ENCODE measurements at regions not wholly inside any gene's neighbourhood (a gene's known extent, or its start where the extent isn't known, plus 50 kb on each side); places are given as distances from the start of the nearest gene placed in this dataset.

GRCh38 chr2:235204948-235205347 lies 253.1 kb downstream of the SH3BP4 start:
- no peaks in the 10 kb centered on the region for H3K36me3 ChIP-seq (replicated peaks; ENCODE audit: insufficient read depth, low read length)
- H3K27me3 ChIP-seq (replicated peaks; ENCODE audit: insufficient read depth, low read length) = no peaks in the 10 kb centered on the region
- H3K9me3 ChIP-seq (replicated peaks; ENCODE audit: insufficient read depth, low read length) = no peaks in the 10 kb centered on the region
- H3K4me1 ChIP-seq (ENCODE audit: low read length) = peaks cover 20% of the 10 kb centered on the region
- no peak for TF ChIP-seq EZH2 (optimal IDR thresholded peaks at IDR 0.05; ENCODE audit: low read depth, low read length)
- TF ChIP-seq, protein P1, sequence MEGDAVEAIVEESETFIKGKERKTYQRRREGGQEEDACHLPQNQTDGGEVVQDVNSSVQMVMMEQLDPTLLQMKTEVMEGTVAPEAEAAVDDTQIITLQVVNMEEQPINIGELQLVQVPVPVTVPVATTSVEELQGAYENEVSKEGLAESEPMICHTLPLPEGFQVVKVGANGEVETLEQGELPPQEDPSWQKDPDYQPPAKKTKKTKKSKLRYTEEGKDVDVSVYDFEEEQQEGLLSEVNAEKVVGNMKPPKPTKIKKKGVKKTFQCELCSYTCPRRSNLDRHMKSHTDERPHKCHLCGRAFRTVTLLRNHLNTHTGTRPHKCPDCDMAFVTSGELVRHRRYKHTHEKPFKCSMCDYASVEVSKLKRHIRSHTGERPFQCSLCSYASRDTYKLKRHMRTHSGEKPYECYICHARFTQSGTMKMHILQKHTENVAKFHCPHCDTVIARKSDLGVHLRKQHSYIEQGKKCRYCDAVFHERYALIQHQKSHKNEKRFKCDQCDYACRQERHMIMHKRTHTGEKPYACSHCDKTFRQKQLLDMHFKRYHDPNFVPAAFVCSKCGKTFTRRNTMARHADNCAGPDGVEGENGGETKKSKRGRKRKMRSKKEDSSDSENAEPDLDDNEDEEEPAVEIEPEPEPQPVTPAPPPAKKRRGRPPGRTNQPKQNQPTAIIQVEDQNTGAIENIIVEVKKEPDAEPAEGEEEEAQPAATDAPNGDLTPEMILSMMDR (IDR thresholded peaks at IDR 0.05; ENCODE audit: low read length) = no peak
- no peak for TF ChIP-seq EZH2phosphoT487 (IDR thresholded peaks at IDR 0.05; ENCODE audit: low read length)
- DNase-seq = no peak
- H3K9me2 ChIP-seq (replicated peaks; ENCODE audit: insufficient read depth, low read length) = no peaks in the 10 kb centered on the region
- H2AFZ ChIP-seq (ENCODE audit: low read length) = no peak overlapping the region
- H3K4me2 ChIP-seq (ENCODE audit: low read depth, low read length) = no peak overlapping the region
- H4K20me1 ChIP-seq (ENCODE audit: insufficient read depth, low read length) = no peaks in the 10 kb centered on the region
- no peak overlapping the region for H3K9ac ChIP-seq (ENCODE audit: low read length)
- H3K4me3 ChIP-seq (ENCODE audit: low read length) = no peak overlapping the region
- no peaks in the 10 kb centered on the region for H3F3A ChIP-seq (ENCODE audit: insufficient read depth, low read length)
- no peaks in the 10 kb centered on the region for H3K79me2 ChIP-seq (ENCODE audit: low read length)
- H3K27ac ChIP-seq (ENCODE audit: low read length) = no peak overlapping the region

GRCh38 chr2:235206399-235206798 lies 254.6 kb downstream of the SH3BP4 start:
- no peaks in the 10 kb centered on the region for H4K20me1 ChIP-seq (ENCODE audit: insufficient read depth, low read length)
- TF ChIP-seq EZH2phosphoT487 (IDR thresholded peaks at IDR 0.05; ENCODE audit: low read length) = no peak
- TF ChIP-seq EZH2 (optimal IDR thresholded peaks at IDR 0.05; ENCODE audit: low read depth, low read length) = no peak
- TF ChIP-seq, protein P1 (IDR thresholded peaks at IDR 0.05; ENCODE audit: low read length) = no peak
- no peak overlapping the region for H3K4me3 ChIP-seq (ENCODE audit: low read length)
- H2AFZ ChIP-seq (ENCODE audit: low read length) = no peak overlapping the region
- H3F3A ChIP-seq (ENCODE audit: insufficient read depth, low read length) = no peaks in the 10 kb centered on the region
- H3K27ac ChIP-seq (ENCODE audit: low read length) = no peak overlapping the region
- H3K9ac ChIP-seq (ENCODE audit: low read length) = no peak overlapping the region
- no peaks in the 10 kb centered on the region for H3K9me2 ChIP-seq (replicated peaks; ENCODE audit: insufficient read depth, low read length)
- peak overlapping the region; percentile 52; the same call in 1 of the 2 replicates for H3K4me2 ChIP-seq (ENCODE audit: low read depth, low read length)
- no peaks in the 10 kb centered on the region for H3K27me3 ChIP-seq (replicated peaks; ENCODE audit: insufficient read depth, low read length)
- no peaks in the 10 kb centered on the region for H3K36me3 ChIP-seq (replicated peaks; ENCODE audit: insufficient read depth, low read length)
- H3K79me2 ChIP-seq (ENCODE audit: low read length) = no peaks in the 10 kb centered on the region
- peaks cover 20% of the 10 kb centered on the region for H3K4me1 ChIP-seq (ENCODE audit: low read length)
- H3K9me3 ChIP-seq (replicated peaks; ENCODE audit: insufficient read depth, low read length) = no peaks in the 10 kb centered on the region
- DNase-seq = no peak

GRCh38 chr2:235206980-235207579 lies 255.3 kb downstream of the SH3BP4 start:
- Histone ChIP-seq H3K36me3 (replicated peaks; ENCODE audit: insufficient read depth, low read length) (no peaks in the 10 kb centered on the region), H3K9ac (ENCODE audit: low read length) (no peak overlapping the region), H3K9me2 (replicated peaks; ENCODE audit: insufficient read depth, low read length) (no peaks in the 10 kb centered on the region), H3K4me2 (ENCODE audit: low read depth, low read length) (peak overlapping the region; percentile 52), H4K20me1 (ENCODE audit: insufficient read depth, low read length) (no peaks in the 10 kb centered on the region), H3K9me3 (replicated peaks; ENCODE audit: insufficient read depth, low read length) (no peaks in the 10 kb centered on the region), H3K27ac (ENCODE audit: low read length) (peak overlapping the region; percentile 35; the same call in 1 of the 2 replicates), H3F3A (ENCODE audit: insufficient read depth, low read length) (no peaks in the 10 kb centered on the region), H2AFZ (ENCODE audit: low read length) (no peak overlapping the region), H3K4me3 (ENCODE audit: low read length) (no peak overlapping the region), H3K79me2 (ENCODE audit: low read length) (no peaks in the 10 kb centered on the region), H3K27me3 (replicated peaks; ENCODE audit: insufficient read depth, low read length) (no peaks in the 10 kb centered on the region), H3K4me1 (ENCODE audit: low read length) (peaks cover 20% of the 10 kb centered on the region)
- DNase-seq = peak; percentile 86
- TF ChIP-seq EZH2 (optimal IDR thresholded peaks at IDR 0.05; ENCODE audit: low read depth, low read length) = no peak
- TF ChIP-seq EZH2phosphoT487 (IDR thresholded peaks at IDR 0.05; ENCODE audit: low read length) = no peak
- TF ChIP-seq, protein P1 (IDR thresholded peaks at IDR 0.05; ENCODE audit: low read length) = no peak

Measured in MM.1S (cell line).